ENCODE measurements at regions not wholly inside any gene's neighbourhood (a gene's known extent, or its start where the extent isn't known, plus 50 kb on each side); places are given as distances from the start of the nearest gene placed in this dataset.

DNA sequence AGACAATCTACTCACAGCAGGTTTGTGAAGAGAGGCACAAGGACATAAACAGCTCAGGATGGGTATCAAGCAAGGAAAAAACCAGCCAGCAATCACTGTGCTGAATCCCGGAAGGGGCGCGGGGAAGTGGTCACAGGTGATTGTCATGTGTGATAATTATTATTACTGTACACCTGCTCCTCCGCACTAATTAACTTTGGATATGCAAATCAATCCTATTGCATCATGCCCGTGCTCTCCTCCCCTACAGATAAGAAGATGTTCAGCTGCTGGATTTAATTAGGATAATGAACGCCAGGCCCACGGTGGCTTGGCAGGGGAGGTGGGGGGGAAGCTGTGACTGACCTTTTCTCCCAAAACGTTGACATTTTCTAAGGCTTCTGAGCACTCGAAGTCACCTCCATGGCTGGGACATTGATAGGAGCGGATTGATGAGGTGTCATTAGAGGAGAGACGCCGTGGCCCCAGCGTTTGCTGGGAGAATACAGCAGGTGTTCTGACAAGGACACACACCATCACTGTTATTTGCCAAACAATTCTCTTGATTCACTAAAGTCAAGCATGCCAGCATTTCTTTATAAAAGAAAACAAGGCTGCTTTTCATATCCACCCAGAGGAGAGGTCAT, 160.3 kb upstream of the VRK2 start:
- Histone ChIP-seq H3K14ac (ENCODE audit: insufficient read depth, low read length) (no peak overlapping the region), H3K23me2 (ENCODE audit: insufficient read length, low read depth, low read length, poor library complexity, severe bottlenecking) (no peaks in the 10 kb centered on the region), H3K79me2 (ENCODE audit: insufficient read depth, low read length) (no peaks in the 10 kb centered on the region), H2BK15ac (ENCODE audit: low read depth, low read length) (no peak overlapping the region), H4K91ac (ENCODE audit: insufficient read length, low read depth, low read length) (no peak overlapping the region), H2BK20ac (ENCODE audit: low read depth, low read length, poor library complexity, severe bottlenecking) (no peak overlapping the region), H3K27me3 (ENCODE audit: insufficient read depth, low read length) (no peaks in the 10 kb centered on the region), H2BK120ac (ENCODE audit: low read depth, low read length, poor library complexity, severe bottlenecking) (no peak overlapping the region), H3K9ac (ENCODE audit: extremely low read depth, insufficient read length, low read length) (no peak overlapping the region), H4K8ac (replicated peaks; ENCODE audit: insufficient read length, low read depth, low read length) (no peak overlapping the region), H2AK5ac (ENCODE audit: insufficient read length, low read length) (no peak overlapping the region), H2BK5ac (ENCODE audit: insufficient read length, low read length) (no peak overlapping the region), H3K23ac (ENCODE audit: insufficient read length, low read depth, low read length) (no peak overlapping the region), H3T11ph (ENCODE audit: low read length) (no peak overlapping the region), H3K9me3 (ENCODE audit: control insufficient read depth, low read depth, low read length) (no peaks in the 10 kb centered on the region), H3K27ac (ENCODE audit: insufficient read length, low read depth, low read length) (no peak overlapping the region), H4K20me1 (ENCODE audit: control insufficient read depth, insufficient read depth, insufficient read length) (no peaks in the 10 kb centered on the region), H4K5ac (ENCODE audit: insufficient read length, low read depth, low read length) (no peak overlapping the region), H2BK12ac (ENCODE audit: insufficient read length, low read depth, low read length) (no peak overlapping the region), H3K18ac (ENCODE audit: insufficient read length, low read depth, low read length) (no peak overlapping the region), H3K4me2 (ENCODE audit: insufficient read depth, insufficient read length, low read length) (no peak overlapping the region), H3K4me1 (ENCODE audit: insufficient read depth, low read length) (no peaks in the 10 kb centered on the region), H3K4ac (ENCODE audit: low read depth, low read length) (no peak overlapping the region), H2AFZ (ENCODE audit: low read length) (no peak overlapping the region), H3K56ac (ENCODE audit: insufficient read length, low read depth, low read length) (no peak overlapping the region), H3K79me1 (ENCODE audit: insufficient read depth, low read depth, low read length, poor library complexity, severe bottlenecking) (no peaks in the 10 kb centered on the region)
- Mint-ChIP-seq H3K4me1 (peaks cover 0 to 8% of the 10 kb centered on the region in 2 experiments; a peak in 1 of 4 replicates), H3K27me3 (ENCODE audit: low read depth) (no peaks in the 10 kb centered on the region), H3K4me3 (no peak overlapping the region), H3K27ac (peak overlapping the region in 2 of 3 experiments; percentile 68 to 75; a peak in 2 of 7 replicates), H3K9me3 (no peaks in the 10 kb centered on the region), H3K36me3 (ENCODE audit: insufficient read depth in 1 of 3, low read depth in 3 of 3) (no peaks in the 10 kb centered on the region)
- TF ChIP-seq, protein P1, sequence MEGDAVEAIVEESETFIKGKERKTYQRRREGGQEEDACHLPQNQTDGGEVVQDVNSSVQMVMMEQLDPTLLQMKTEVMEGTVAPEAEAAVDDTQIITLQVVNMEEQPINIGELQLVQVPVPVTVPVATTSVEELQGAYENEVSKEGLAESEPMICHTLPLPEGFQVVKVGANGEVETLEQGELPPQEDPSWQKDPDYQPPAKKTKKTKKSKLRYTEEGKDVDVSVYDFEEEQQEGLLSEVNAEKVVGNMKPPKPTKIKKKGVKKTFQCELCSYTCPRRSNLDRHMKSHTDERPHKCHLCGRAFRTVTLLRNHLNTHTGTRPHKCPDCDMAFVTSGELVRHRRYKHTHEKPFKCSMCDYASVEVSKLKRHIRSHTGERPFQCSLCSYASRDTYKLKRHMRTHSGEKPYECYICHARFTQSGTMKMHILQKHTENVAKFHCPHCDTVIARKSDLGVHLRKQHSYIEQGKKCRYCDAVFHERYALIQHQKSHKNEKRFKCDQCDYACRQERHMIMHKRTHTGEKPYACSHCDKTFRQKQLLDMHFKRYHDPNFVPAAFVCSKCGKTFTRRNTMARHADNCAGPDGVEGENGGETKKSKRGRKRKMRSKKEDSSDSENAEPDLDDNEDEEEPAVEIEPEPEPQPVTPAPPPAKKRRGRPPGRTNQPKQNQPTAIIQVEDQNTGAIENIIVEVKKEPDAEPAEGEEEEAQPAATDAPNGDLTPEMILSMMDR (conservative IDR thresholded peaks at IDR 0.05), result no peak
- no peak for DNase-seq
- no CpG with 5 or more reads among the region's 13 CpGs for WGBS (ENCODE audit: extremely low coverage, insufficient read length, low lambda C conversion rate)

All from H9 (cell line).